ENCODE measurements at regions not wholly inside any gene's neighbourhood (a gene's known extent, or its start where the extent isn't known, plus 50 kb on each side); places are given as distances from the start of the nearest gene placed in this dataset.

DNA sequence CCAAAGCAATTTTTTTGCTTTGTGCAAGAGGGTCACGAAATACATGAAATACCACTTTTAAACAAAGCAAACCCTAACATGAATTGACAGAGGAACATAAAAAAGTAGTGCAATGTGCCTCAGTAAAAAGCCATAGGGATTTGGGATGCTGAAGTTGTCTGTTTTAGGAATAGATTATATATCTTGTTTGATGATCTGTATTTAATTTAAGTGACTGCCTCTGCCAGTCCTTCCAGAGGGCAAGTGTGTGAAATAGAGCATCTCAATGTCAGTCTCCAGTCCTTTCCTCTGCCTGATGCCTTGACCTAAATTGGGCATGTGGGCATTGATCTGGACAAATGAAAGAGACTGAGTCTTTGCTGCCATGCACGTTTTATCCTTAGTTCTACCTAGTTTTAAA is 222.8 kb downstream of the PTPRC start:
- H3K4me3 ChIP-seq = no peak overlapping the region
- H3K9me3 ChIP-seq = no peaks in the 10 kb centered on the region
- H3K4me1 ChIP-seq = no peaks in the 10 kb centered on the region
- H3K36me3 ChIP-seq = no peaks in the 10 kb centered on the region
- no peaks in the 10 kb centered on the region for H3K27me3 ChIP-seq
- DNase-seq = no peak
- H3K27ac ChIP-seq = no peak overlapping the region
- TF ChIP-seq, protein P1, sequence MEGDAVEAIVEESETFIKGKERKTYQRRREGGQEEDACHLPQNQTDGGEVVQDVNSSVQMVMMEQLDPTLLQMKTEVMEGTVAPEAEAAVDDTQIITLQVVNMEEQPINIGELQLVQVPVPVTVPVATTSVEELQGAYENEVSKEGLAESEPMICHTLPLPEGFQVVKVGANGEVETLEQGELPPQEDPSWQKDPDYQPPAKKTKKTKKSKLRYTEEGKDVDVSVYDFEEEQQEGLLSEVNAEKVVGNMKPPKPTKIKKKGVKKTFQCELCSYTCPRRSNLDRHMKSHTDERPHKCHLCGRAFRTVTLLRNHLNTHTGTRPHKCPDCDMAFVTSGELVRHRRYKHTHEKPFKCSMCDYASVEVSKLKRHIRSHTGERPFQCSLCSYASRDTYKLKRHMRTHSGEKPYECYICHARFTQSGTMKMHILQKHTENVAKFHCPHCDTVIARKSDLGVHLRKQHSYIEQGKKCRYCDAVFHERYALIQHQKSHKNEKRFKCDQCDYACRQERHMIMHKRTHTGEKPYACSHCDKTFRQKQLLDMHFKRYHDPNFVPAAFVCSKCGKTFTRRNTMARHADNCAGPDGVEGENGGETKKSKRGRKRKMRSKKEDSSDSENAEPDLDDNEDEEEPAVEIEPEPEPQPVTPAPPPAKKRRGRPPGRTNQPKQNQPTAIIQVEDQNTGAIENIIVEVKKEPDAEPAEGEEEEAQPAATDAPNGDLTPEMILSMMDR (IDR thresholded peaks at IDR 0.05) = no peak
- TF ChIP-seq POLR2A (IDR thresholded peaks at IDR 0.05) = no peak

DNA sequence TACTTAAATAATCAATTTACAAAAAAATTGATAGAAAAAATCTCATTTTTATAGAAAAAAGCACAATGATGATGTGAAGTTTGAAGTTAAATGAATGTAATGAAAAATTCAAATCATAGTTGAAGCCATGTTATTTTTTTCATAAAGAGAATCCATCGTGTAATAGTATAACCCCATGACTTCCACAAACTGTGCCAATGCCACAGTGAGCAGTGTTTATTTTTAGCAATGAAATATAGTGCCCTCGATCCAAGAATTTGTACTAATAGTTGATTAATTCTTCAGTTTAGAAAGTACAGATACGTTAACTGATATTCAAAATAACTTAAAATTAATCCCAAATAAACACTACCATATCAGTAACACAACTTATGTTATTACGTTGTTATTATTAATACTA is 225.9 kb downstream of the PTPRC start:
- no peak for DNase-seq
- Histone ChIP-seq H3K27ac (no peak overlapping the region), H3K9me3 (no peaks in the 10 kb centered on the region), H3K4me3 (no peak overlapping the region), H3K27me3 (no peaks in the 10 kb centered on the region), H3K4me1 (no peaks in the 10 kb centered on the region), H3K36me3 (no peaks in the 10 kb centered on the region)
- no peak for TF ChIP-seq POLR2A (IDR thresholded peaks at IDR 0.05)
- TF ChIP-seq, protein P1 (IDR thresholded peaks at IDR 0.05) = no peak

DNA sequence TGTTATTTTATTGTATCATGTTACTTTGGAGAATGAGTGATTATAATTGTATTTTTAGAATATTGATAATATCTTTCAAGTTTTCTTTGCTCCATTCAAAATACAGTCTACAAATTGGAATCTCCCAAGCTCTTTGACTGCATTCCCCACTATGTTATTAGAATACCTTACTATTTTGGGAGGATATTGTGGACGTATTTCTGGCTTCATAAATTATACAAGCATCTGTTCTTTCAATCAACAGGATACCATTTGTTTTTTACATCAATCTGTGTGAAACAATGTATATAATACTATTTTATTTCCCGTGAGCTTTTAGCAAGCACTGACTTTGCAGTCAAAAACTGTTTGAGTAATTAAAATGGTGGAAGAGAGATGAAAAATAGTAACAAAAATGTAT is 226.5 kb downstream of the PTPRC start:
- H3K27ac ChIP-seq = no peak overlapping the region
- no peak for TF ChIP-seq POLR2A (IDR thresholded peaks at IDR 0.05)
- TF ChIP-seq, protein P1 (IDR thresholded peaks at IDR 0.05) = no peak
- no peaks in the 10 kb centered on the region for H3K4me1 ChIP-seq

DNA sequence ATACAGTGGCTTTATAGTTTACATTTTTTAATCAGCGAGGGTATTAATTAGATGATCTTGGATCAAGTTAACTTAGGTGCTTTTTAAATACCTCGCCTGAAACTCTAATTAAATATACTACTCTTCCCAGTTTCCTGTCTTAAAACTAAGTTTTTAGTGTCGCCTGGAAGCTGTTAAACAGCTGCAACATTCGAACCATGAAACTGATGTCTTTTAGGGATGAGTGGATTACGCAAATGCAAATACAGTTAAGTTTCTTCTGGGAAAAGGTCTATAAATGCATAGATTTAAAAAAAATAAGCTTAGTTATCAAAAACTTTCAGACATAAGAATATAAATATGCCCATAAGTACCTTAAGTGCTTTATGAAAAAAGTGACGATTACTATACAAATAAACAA is 228.3 kb downstream of the PTPRC start:
- DNase-seq = no peak
- H3K4me1 ChIP-seq = no peaks in the 10 kb centered on the region
- no peaks in the 10 kb centered on the region for H3K9me3 ChIP-seq
- H3K4me3 ChIP-seq = no peak overlapping the region
- H3K27ac ChIP-seq = no peak overlapping the region
- no peaks in the 10 kb centered on the region for H3K27me3 ChIP-seq
- TF ChIP-seq, protein P1 (IDR thresholded peaks at IDR 0.05) = no peak
- TF ChIP-seq POLR2A (IDR thresholded peaks at IDR 0.05) = no peak
- no peaks in the 10 kb centered on the region for H3K36me3 ChIP-seq

More for the DNA sequence above, 226.5 kb downstream of the PTPRC start:
- H3K36me3 ChIP-seq = no peaks in the 10 kb centered on the region
- no peaks in the 10 kb centered on the region for H3K9me3 ChIP-seq
- no peak for DNase-seq
- H3K27me3 ChIP-seq = no peaks in the 10 kb centered on the region
- no peak overlapping the region for H3K4me3 ChIP-seq

DNA sequence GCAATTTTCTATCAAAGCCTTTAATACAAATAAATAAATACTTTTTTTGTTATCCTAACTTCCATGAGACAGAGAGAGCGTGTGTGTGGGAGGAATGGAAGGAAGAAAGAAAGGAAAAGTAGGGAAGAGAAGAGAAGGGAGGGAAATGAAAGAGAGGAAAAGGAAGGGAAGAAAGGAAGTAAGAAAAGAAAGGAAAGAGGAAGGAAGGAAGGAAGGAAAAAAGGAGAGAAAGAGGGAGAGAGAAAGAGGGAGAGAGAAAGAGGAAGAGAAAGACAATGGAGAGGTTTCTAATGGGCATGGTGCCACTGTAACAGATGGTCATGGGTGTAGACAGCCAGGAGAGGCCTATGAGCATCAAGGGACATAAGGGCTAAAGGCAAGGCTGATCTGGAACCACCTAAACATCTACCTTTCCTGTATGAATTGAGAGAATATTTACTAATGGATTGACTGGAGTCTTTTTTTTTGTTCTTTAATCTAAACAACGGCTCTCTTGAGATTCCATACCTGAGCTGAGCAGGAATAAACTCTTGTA is 234.9 kb downstream of the PTPRC start:
- Histone ChIP-seq H3K4me1 (no peaks in the 10 kb centered on the region), H3K36me3 (no peaks in the 10 kb centered on the region), H3K4me3 (no peak overlapping the region), H3K27ac (no peak overlapping the region), H3K9me3 (no peaks in the 10 kb centered on the region), H3K27me3 (no peaks in the 10 kb centered on the region)
- TF ChIP-seq, protein P1 (IDR thresholded peaks at IDR 0.05) = no peak
- TF ChIP-seq POLR2A (IDR thresholded peaks at IDR 0.05) = no peak
- DNase-seq = no peak

DNA sequence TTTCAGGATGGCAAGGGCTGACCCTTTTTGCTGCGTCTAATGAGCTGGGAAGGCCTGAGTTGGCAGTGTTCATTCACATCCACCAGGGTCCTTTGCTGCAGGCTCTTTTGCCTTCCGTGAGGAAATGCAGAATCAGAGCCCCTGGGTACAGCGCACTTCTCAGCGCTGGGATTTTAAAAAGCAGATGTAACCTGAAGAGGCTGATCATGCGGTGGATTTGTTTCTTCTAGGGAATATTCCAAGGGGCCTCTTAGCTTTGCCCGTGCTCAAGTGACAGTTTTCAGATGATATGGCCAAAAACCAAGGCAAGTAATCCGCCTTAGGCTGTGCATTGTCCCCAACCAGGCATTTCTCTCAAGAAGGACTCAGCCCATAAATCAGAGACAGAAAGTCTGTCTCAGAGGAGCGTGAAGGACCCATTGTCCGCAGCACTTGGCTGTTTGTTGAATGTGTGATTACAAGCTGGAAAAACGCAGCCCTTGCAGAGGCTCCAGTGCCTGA is 237.6 kb downstream of the PTPRC start:
- Histone ChIP-seq H3K4me3 (no peak overlapping the region), H3K27me3 (no peaks in the 10 kb centered on the region), H3K36me3 (no peaks in the 10 kb centered on the region), H3K9me3 (no peaks in the 10 kb centered on the region), H3K4me1 (no peaks in the 10 kb centered on the region), H3K27ac (no peak overlapping the region)
- DNase-seq = no peak
- TF ChIP-seq, protein P1 (IDR thresholded peaks at IDR 0.05) = no peak
- TF ChIP-seq POLR2A (IDR thresholded peaks at IDR 0.05) = no peak

Measured in Peyer's patch (tissue), 4 donors.